ENCODE measurements at regions not wholly inside any gene's neighbourhood (a gene's known extent, or its start where the extent isn't known, plus 50 kb on each side); places are given as distances from the start of the nearest gene placed in this dataset.

DNA sequence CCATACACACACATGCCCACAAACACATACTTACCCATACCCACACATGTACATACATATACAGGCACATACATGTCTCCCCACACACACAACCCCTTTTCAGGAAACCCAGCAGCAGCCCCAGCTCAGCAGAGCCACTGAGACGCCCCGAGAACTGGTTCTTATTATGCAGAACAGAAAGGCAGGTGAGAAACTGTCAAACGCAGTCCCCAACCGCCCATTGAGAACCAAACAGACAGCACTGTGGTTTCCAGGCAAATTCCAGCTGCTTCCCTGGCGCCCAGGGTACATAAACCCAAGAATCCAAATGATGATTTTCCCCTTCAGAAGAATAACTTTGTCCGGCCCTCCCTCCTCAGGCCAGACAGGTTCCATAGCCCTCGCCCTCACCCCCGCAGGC is 366.6 kb upstream of the ZMIZ1 start:
- Histone ChIP-seq H3K9me3 (no peaks in the 10 kb centered on the region), H3K36me3 (no peaks in the 10 kb centered on the region), H3K27ac (no peak overlapping the region), H3K27me3 (no peaks in the 10 kb centered on the region), H3K4me3 (no peak overlapping the region), H3K4me1 (peaks cover 0 to 9% of the 10 kb centered on the region in 2 donors)
- TF ChIP-seq POLR2A (IDR thresholded peaks at IDR 0.05): no peak
- TF ChIP-seq, protein P1, sequence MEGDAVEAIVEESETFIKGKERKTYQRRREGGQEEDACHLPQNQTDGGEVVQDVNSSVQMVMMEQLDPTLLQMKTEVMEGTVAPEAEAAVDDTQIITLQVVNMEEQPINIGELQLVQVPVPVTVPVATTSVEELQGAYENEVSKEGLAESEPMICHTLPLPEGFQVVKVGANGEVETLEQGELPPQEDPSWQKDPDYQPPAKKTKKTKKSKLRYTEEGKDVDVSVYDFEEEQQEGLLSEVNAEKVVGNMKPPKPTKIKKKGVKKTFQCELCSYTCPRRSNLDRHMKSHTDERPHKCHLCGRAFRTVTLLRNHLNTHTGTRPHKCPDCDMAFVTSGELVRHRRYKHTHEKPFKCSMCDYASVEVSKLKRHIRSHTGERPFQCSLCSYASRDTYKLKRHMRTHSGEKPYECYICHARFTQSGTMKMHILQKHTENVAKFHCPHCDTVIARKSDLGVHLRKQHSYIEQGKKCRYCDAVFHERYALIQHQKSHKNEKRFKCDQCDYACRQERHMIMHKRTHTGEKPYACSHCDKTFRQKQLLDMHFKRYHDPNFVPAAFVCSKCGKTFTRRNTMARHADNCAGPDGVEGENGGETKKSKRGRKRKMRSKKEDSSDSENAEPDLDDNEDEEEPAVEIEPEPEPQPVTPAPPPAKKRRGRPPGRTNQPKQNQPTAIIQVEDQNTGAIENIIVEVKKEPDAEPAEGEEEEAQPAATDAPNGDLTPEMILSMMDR (IDR thresholded peaks at IDR 0.05 in 4 of 5, conservative IDR thresholded peaks at IDR 0.05 in 1 of 5): no peak
- DNase-seq (no peak), ATAC-seq (no peak)
- in situ Hi-C loops (cut with MboI; ENCODE audit: low sequenced_read_pairs in 4 of 4): no loop called here
- intact Hi-C loops (cut with DNase I; ENCODE audit: low total_unique reads): no loop called here

DNA sequence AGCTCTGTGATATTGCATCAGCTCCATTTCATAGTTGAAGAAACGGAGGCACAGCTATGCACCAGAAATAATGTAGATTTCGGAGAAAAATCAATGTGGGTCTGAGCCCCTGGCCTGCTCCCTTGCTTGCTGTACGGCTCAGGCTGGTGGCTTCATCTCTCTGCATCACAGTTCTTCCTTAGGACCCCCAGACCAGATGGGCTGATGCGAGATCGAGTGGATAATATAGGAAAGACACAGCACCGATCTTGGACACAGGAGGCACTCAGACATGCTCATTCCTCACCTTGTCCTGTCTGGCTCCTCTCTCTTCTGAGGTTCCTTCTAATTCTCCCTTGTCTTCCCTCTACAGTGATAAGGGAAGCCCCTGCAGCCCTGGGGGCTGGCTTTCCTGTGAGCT is 365.9 kb upstream of the ZMIZ1 start:
- H3K27me3 ChIP-seq: no peaks in the 10 kb centered on the region
- no peak overlapping the region for H3K27ac ChIP-seq
- in situ Hi-C loops (cut with MboI; ENCODE audit: low sequenced_read_pairs in 4 of 4) (no loop called here), intact Hi-C loops (cut with DNase I; ENCODE audit: low total_unique reads) (no loop called here)
- H3K9me3 ChIP-seq: no peaks in the 10 kb centered on the region
- H3K4me3 ChIP-seq: no peak overlapping the region
- peaks cover 0 to 9% of the 10 kb centered on the region in 2 donors for H3K4me1 ChIP-seq
- TF ChIP-seq, protein P1 (IDR thresholded peaks at IDR 0.05 in 4 of 5, conservative IDR thresholded peaks at IDR 0.05 in 1 of 5): no peak
- no peak for TF ChIP-seq POLR2A (IDR thresholded peaks at IDR 0.05)
- ATAC-seq (no peak), DNase-seq (no peak)
- H3K36me3 ChIP-seq: no peaks in the 10 kb centered on the region

DNA sequence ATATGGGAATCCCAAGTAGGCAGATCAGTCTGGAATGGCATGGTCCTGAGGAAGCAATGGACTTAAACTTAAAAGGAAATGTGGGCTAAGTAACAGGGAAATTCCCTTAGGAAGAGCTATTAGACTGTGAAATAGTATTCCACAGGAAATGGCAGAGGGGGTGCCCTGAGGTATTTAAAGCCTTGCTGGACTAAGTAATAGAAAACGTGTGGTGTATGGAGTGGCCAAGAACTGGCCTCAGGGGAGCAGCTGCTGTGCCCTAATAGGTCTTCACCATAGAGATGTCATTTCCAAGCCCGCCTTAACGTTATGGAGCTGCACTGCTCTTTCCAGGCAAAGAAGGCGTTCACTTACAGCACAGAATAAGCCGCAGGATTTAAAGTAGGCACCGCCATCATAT is 365.2 kb upstream of the ZMIZ1 start:
- no peak overlapping the region for H3K4me3 ChIP-seq

DNA sequence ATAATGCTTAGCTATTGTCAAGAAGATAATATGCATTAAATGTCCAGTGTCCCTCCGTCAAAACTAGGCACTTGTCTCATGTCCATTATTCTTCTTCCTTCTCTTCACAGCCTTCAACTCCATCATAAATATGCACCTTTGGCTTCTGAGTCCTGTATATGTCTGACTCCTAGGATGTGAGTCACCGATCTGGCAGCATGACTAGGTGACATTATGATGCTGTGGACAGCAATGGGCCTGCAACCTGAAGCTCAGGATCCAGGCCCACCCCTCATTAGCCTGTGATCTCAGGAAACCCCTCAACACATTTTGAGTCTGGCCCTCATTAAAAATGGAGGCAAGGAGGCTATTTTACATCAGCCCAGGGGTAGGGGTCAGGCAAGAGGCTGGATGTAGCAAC is 362.5 kb upstream of the ZMIZ1 start:
- ATAC-seq (no peak), DNase-seq (no peak)
- no peak overlapping the region for H3K4me3 ChIP-seq
- in situ Hi-C loops (cut with MboI; ENCODE audit: low sequenced_read_pairs in 4 of 4): no loop called here
- intact Hi-C loops (cut with DNase I; ENCODE audit: low total_unique reads): no loop called here
- no peaks in the 10 kb centered on the region for H3K36me3 ChIP-seq
- H3K4me1 ChIP-seq: peaks cover 0 to 3% of the 10 kb centered on the region in 2 donors
- H3K9me3 ChIP-seq: no peaks in the 10 kb centered on the region
- no peaks in the 10 kb centered on the region for H3K27me3 ChIP-seq
- no peak overlapping the region for H3K27ac ChIP-seq
- no peak for TF ChIP-seq POLR2A (IDR thresholded peaks at IDR 0.05)
- TF ChIP-seq, protein P1 (IDR thresholded peaks at IDR 0.05 in 4 of 5, conservative IDR thresholded peaks at IDR 0.05 in 1 of 5): no peak

More for the DNA sequence above, 365.2 kb upstream of the ZMIZ1 start:
- no peak for ATAC-seq
- in situ Hi-C loops (cut with MboI; ENCODE audit: low sequenced_read_pairs in 4 of 4): no loop called here
- Histone ChIP-seq H3K36me3 (no peaks in the 10 kb centered on the region), H3K27me3 (no peaks in the 10 kb centered on the region), H3K9me3 (no peaks in the 10 kb centered on the region), H3K27ac (no peak overlapping the region), H3K4me1 (peaks cover 0 to 9% of the 10 kb centered on the region in 2 donors)
- intact Hi-C loops (cut with DNase I; ENCODE audit: low total_unique reads): no loop called here
- DNase-seq: no peak
- TF ChIP-seq, protein P1 (IDR thresholded peaks at IDR 0.05 in 4 of 5, conservative IDR thresholded peaks at IDR 0.05 in 1 of 5): no peak
- TF ChIP-seq POLR2A (IDR thresholded peaks at IDR 0.05): no peak

Measured in gastrocnemius medialis (tissue), 4 donors.